ENCODE measurements at regions not wholly inside any gene's neighbourhood (a gene's known extent, or its start where the extent isn't known, plus 50 kb on each side); places are given as distances from the start of the nearest gene placed in this dataset.
"Not testable (repeated sequence)": the region's sequence is repeated elsewhere in the genome, so short reads cannot be mapped to it uniquely, and the experiment has no call there.

GRCh38 chr2:8437228-8437948 lies 244.5 kb upstream of the ID2 start:
- no peak for DNase-seq

GRCh38 chr2:8437949-8438400 lies 243.9 kb upstream of the ID2 start:
- DNase-seq: no peak

- no peak for DNase-seq
Measured at GRCh38 chr2:8438476-8438875, 243.4 kb upstream of the ID2 start.

- DNase-seq: no peak
Measured at GRCh38 chr2:8438996-8439395, 242.9 kb upstream of the ID2 start.

DNA sequence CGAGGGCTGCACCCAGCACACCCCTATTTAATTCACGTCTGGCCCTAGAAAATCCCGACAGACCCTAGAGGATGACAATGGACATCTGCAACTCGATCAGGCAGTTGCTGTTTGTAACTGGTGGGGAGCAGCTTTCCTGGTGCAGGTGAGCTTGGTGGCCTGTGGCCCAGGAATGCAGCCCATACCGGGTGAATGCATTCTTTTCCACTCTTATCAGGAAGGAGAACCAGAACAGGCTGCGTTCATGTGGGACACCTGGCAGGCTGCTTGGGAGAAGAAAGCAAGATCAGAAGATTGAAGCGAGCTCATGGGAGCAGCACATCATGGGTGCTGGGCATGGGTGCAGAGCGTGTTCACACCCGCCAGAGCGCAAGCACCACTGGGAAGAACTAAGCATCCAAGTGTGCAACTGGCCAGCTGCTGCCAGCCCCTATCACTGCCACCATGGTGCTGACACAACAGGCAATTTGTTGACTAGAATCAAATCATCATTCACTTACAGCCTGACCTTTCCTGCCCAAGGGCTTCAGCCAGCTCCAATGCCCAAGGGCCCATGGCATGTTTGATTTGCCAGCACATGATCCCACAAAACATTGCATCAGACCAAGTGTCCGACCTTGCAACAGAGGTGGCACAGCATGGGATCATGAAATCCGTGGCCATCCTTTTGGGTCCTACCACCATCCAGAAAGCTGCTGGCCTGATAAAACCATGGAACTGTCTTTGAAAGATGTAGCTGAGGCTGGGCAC lies 241.7 kb upstream of the ID2 start:
- DNase-seq: no peak

- DNase-seq: no peak
Measured at GRCh38 chr2:8441371-8441770, 240.5 kb upstream of the ID2 start.

DNA sequence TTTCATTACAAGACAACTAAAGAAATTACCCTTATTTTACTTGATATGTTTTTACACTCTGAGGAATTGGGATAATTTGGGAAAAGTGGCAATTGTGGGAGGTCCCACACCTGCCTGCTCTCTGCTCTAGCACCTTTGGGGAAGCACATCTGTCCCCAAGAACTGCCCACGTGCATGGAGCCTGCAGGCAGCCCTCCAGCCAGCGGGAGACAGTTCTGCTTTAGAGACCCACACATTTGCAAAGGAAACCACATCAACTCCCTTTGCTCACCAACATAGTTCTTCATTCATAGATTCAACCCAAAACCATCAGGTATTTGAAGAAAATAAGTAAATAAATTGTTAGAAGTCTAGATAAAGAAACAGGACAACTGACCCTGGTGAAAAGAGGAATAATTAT lies 239.9 kb upstream of the ID2 start:
- DNase-seq: no peak

GRCh38 chr2:8442833-8443486 lies 238.9 kb upstream of the ID2 start:
- no peak for DNase-seq

- no peak for DNase-seq
Measured at GRCh38 chr2:8445580-8445979, 236.3 kb upstream of the ID2 start.

DNA sequence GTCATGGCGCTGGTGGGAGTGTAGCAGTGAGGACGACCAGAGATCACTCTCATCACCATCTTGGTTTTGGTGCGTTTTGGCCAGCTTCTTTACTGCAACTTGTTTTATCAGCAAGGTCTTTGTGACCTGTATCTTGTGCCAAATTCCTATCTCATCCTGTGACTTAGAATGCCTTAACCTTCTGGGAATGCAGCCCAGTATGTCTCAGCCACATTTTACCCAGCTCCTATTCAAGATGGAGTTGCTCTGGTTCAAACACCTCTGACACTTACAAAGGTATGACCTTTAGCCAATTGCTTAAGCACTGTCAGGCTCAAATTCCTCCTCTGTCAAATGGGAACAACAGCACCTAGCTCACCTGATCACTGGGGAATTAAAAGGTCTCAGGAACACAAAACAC lies 235.1 kb upstream of the ID2 start:
- DNase-seq: not testable (repeated sequence)

DNA sequence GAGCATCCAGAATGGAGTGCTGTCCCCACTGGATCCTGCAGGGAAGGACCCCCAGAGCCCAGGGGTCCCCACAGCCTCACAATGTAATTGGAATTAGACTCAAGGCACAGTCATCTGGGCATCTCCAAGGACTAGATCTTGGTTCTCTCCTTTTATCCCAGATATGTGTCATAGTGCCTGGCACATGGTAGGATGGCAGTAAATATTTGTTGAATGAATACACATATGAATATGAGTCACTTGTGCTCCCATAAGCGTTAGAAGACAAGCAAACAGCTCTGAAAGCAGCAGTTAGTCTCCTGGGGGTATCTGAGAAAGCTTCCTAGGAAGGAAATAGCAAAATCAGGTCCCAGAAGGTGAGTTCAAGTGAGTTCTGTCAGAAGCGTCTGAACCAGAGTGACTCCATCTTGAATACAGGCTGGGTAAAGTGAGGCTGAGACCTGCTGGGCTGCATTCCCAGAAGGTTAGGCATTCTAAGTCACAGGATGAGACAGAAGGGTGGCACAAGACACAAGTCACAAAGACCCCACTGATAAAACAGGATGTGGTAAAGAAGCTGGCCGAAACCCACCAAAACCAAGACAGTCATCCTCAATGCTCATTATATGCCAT lies 234.1 kb upstream of the ID2 start:
- DNase-seq: no peak

GRCh38 chr2:8448824-8449556 lies 232.9 kb upstream of the ID2 start:
- DNase-seq: peak; percentile 73

DNA sequence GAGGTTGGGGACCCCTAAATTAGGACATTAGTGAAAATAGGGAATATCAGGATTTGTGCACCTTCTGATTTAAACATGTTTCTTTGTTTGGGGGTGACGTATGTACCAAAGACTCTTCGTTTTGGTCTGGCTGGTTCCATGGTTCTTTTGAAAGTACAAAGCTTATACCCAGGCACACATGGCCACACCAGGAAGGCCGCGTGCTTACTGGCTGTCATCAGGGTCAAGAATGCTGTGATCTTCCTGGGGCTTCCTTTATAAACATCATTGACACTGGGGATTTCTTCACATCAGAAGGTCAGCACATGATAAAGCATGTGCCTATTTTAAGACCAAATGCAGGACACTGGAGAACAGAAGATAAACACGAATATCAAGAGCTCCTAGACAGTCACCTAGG lies 230.6 kb upstream of the ID2 start:
- no peak for DNase-seq

GRCh38 chr2:8452296-8452695 lies 229.6 kb upstream of the ID2 start:
- DNase-seq: no peak

DNA sequence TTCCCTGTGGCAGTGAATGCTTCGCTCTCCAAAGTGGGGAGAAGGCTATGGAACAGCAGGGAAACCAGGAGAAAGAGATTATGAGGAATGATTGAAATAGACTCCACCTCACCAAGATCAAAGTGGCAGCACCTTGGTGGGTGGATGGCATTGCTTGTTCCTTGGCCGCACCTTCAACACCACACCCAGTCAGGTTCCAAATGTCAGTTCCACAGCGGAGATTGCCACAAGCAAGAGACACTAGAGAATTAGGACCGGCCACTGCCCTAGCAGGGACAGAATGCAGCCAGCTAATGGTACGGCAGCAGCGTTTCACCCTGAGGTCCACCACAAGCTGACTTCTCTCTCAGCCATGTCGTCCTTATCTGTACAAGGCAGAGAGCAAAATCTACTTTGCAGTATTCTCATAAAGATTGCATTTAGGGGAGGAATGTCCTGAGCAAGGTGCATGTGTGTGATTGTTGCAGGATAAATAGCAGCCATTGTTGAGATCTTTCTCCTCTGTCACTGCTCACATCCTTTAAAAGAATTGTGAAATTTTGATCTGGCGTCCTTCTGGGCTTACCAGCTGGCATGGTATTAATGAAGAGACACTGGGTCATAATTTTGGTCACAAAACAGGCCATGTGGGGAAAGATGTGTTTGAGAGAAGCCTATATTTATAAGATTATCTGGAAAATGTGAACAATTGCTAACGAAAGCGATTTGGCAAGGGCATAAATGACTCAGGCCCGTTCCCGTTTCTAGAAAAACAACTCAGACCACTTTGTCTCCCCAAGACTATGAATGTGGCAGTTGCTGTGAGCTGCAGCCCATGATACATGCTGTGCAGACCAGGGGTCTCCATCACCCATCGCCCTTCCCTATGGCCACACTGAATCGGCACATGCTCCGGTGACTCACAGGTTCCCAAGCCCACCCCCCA lies 228.6 kb upstream of the ID2 start:
- DNase-seq: no peak

DNA sequence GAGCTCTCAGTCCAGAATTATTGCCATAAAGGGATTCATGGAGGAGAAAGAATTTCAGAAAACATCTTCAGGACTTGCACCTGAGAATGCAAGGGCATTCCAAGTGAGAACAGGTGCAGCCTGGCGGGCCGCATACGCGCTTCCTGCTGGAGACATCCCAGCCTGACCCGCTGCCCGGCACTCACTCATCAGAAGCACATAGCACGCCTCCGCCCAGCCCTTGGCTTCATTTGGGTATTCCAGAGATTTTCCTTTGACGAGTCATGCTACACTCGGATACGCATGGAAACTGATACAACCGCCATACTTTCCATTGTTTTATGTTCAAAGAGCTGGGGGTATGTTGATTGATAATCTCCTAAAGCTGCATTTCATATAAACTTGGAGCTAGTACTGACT lies 228.0 kb upstream of the ID2 start:
- DNase-seq: no peak

- no peak for DNase-seq
Measured at GRCh38 chr2:8454797-8455196, 227.1 kb upstream of the ID2 start.

GRCh38 chr2:8455236-8456150 lies 226.4 kb upstream of the ID2 start:
- DNase-seq: no peak

DNA sequence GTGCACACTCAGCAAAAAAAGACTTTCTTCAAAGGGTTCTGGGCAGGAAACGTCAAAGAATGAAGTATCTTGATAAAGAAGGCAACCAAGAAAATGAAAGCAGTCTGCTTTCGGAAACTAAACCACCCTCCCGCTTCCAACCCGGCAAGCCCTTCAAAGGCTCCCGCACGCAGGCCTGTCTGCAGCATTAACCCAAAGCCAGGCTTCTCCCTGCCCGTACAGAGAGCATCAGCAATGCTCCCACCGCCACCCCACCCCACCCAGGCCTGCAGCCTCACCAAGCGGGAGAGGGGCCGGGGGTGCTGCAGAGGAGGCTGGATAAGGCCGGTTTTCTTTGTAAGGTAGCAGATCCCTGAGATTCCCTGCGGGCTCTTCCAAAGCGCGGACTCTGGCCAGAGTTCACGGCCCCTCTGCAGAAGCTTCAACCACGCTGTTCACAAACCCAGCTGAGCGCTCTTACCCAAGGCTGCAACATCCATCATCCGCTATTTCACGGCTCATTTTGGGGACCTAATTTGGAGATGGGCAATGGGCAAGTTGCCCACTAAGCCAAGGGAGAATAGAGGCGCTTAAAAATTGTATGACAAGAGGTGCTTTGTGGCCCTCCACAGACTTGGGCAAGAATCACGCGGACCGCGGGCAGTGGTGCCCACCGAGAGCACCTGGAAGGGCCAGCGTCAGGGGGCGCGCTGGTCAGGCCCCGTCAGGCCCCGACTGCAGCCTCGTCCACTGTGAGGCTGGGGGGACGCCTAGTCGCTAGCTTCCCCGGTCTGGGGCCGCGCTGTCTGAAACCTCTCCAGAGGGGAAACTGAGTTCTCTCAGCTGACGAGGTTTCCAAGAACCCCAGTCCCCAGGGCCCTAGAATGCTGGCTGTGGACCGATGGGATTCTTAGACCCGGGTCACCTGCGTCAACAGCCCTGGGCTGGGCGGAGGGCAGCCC lies 225.4 kb upstream of the ID2 start:
- DNase-seq: no peak
